SU-DHL-6 (cell line): ENCODE measurements at regions not wholly inside any gene's neighbourhood (a gene's known extent, or its start where the extent isn't known, plus 50 kb on each side); places are given as distances from the start of the nearest gene placed in this dataset.
A peak's percentile ranks its signal among the peaks of the same experiment; 100 is the strongest.

ENCODE experiments used
- H2AFZ ChIP-seq: fragments of 200-600 bp; sonication (generic); 2 replicates; pipeline ENCODE4 v1.6.1; 2014; ENCODE audit warnings: low read depth, mild to moderate bottlenecking, moderate library complexity, mixed read lengths, antibody characterized with exemption, low read length; ENCODE audit not compliant: severe bottlenecking
- H3F3A ChIP-seq: fragments of 200-600 bp; shearing (Covaris generic); 2 replicates; pipeline ENCODE4 v1.6.0; 2016; ENCODE audit warnings: antibody characterized with exemption, mild to moderate bottlenecking; ENCODE audit not compliant: insufficient read depth
- H3K27ac ChIP-seq: fragments of 200-600 bp; sonication (generic); 2 replicates; pipeline ENCODE4 v1.5.1; 2016; ENCODE audit warnings: low read depth, mild to moderate bottlenecking, low read length, moderate library complexity, mixed read lengths
- H3K27me3 ChIP-seq: fragments of 200-600 bp; sonication (generic), shearing (Covaris generic); 2 replicates; pipeline ENCODE4 v1.6.0; 2014; ENCODE audit warnings: mild to moderate bottlenecking, low read length
- H3K36me3 ChIP-seq: fragments of 200-600 bp; sonication (generic); 2 replicates; pipeline ENCODE4 v1.6.1; 2014; ENCODE audit warnings: mild to moderate bottlenecking, low read length, mixed read lengths
- H3K4me2 ChIP-seq: fragments of 300-600, 200-600 bp; shearing (Covaris generic), sonication (generic); 2 replicates; pipeline ENCODE4 v1.6.0; 2014; ENCODE audit warnings: low read length, low read depth, mild to moderate bottlenecking; ENCODE audit not compliant: poor library complexity, severe bottlenecking
- H3K4me3 ChIP-seq: fragments of 200-600 bp; sonication (generic); 2 replicates; pipeline ENCODE4 v1.5.1; 2014; ENCODE audit warnings: antibody characterized with exemption, low read length, mild to moderate bottlenecking, mixed read lengths; ENCODE audit not compliant: insufficient read depth, poor library complexity, severe bottlenecking
- H3K79me2 ChIP-seq: fragments of 200-600 bp; sonication (generic); 2 replicates; pipeline ENCODE4 v1.6.1; 2014; ENCODE audit warnings: mild to moderate bottlenecking, low read length, moderate library complexity; ENCODE audit not compliant: insufficient read depth
- H3K9ac ChIP-seq: fragments of 200-600 bp; sonication (generic); 2 replicates; pipeline ENCODE4 v1.7.0; 2014; ENCODE audit warnings: mild to moderate bottlenecking, low read length
- H3K9me2 ChIP-seq: fragments of 200-600 bp; sonication (generic); replicated peaks from 2 replicates; pipeline ENCODE4 v1.6.1; 2014; ENCODE audit warnings: low read length; ENCODE audit not compliant: insufficient read depth
- H3K9me3 ChIP-seq: fragments of 200-600 bp; sonication (generic); 2 replicates; pipeline ENCODE4 v1.6.1; 2014; ENCODE audit warnings: low read length, mixed read lengths; ENCODE audit not compliant: insufficient read depth
- H4K20me1 ChIP-seq: fragments of 200-600 bp; sonication (generic); 2 replicates; pipeline ENCODE4 v1.6.1; 2014; ENCODE audit warnings: low read depth, mild to moderate bottlenecking, antibody characterized with exemption, low read length, moderate library complexity, mixed read lengths
- EZH2phosphoT487 ChIP-seq: fragments of 200-600 bp; sonication (generic), shearing (Covaris generic); conservative IDR thresholded peaks from 2 replicates; pipeline ENCODE4 v1.6.1; 2018; ENCODE audit warnings: mild to moderate bottlenecking, antibody characterized with exemption, low read length, moderate library complexity, mixed read lengths
- TF ChIP-seq, protein P1 (sequence below): fragments of 200-600 bp; sonication (generic); IDR thresholded peaks from one replicate; pipeline ENCODE4 v1.5.1; 2017; ENCODE audit warnings: antibody characterized with exemption, mild to moderate bottlenecking, low read length, moderate library complexity; ENCODE audit not compliant: insufficient read depth, poor library complexity, severe bottlenecking

DNA sequence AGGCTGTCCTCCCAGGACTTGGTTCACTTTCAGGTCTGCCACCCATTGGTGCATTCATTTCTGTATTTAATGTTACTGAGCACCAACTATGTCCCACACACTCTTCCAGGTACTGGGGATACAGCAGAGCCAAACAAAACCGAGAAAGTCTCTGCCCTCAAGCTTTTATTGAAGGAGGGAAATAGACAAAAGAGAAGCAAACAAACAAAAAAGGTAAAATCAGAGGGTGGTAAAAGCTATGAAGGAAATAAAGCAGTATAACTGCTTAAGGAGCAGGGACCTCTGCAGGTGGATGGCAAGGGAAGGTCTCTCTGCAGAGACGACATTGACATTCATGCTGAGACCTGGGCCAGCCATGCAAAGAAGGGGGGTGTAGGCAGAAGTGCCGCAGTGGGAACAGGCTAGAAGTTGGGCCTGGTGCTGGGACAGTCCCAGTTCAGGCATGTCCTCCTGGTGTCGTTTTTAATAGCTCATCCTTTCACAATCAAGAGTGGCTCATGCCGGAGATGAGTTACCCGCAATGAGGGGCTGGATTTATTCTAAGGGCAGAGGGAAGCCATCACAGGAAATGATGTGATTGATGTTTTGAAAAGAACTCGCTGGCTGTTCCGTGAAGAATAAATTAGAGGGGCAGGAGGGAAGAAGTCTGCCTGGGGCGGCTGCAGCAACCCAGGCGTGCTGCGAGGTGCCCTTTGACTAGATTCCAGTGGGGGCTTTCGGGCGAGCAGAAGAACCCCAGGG is 72.8 kb downstream of the IRF2BPL start:
- Histone ChIP-seq H3K9me3 (no peaks in the 10 kb centered on the region), H3K9ac (peak overlapping the region; percentile 33), H3K36me3 (no peaks in the 10 kb centered on the region), H3K9me2 (no peaks in the 10 kb centered on the region), H3K27me3 (no peaks in the 10 kb centered on the region), H3F3A (no peaks in the 10 kb centered on the region; the same call in 1 of the 2 replicates), H2AFZ (peak overlapping the region; percentile 12), H3K4me3 (no peak overlapping the region), H3K4me2 (peak overlapping the region; percentile 48), H3K27ac (no peak overlapping the region), H4K20me1 (no peaks in the 10 kb centered on the region), H3K79me2 (no peaks in the 10 kb centered on the region)
- no peak for TF ChIP-seq EZH2phosphoT487
- TF ChIP-seq, protein P1, sequence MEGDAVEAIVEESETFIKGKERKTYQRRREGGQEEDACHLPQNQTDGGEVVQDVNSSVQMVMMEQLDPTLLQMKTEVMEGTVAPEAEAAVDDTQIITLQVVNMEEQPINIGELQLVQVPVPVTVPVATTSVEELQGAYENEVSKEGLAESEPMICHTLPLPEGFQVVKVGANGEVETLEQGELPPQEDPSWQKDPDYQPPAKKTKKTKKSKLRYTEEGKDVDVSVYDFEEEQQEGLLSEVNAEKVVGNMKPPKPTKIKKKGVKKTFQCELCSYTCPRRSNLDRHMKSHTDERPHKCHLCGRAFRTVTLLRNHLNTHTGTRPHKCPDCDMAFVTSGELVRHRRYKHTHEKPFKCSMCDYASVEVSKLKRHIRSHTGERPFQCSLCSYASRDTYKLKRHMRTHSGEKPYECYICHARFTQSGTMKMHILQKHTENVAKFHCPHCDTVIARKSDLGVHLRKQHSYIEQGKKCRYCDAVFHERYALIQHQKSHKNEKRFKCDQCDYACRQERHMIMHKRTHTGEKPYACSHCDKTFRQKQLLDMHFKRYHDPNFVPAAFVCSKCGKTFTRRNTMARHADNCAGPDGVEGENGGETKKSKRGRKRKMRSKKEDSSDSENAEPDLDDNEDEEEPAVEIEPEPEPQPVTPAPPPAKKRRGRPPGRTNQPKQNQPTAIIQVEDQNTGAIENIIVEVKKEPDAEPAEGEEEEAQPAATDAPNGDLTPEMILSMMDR = no peak

DNA sequence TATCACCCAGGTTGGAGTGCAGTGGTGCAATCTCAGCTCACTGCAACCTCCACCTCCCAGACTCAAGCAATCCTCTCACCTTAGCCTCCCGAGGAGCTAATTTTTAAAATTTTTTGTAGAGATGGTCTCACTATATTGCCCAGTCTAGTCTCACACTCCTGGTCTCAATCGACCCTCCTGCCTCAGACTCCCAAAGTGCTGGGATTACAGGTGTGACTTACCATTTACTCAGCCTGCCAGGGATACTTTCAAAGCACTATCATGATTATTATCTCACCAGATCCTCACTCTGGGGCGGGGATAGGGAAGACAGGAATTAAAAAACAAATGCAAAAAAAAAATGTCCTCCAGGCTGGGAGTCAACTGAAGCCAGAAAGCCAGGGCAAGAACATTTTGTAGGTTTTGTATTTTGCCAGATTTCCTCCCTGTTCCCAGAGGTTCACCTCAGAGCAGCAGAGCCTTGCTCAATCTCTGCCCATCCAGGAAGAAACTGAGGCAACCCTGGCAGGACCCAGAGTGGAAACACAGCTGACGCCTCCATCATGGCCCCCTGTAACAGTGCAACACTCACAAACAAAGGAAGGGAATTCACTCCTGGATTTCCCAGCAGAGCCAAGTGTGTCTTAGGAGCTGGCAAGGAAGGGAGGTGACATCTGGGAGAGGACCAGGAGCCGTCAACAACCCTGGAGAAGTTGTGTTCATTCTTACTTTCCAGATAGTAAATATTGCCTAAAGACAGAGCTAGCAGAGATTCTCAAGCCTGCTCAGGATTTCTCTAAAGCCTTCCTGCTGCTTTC is 73.9 kb downstream of the IRF2BPL start:
- Histone ChIP-seq H3K27ac (no peak overlapping the region), H3K79me2 (no peaks in the 10 kb centered on the region), H2AFZ (no peak overlapping the region), H3K9ac (no peak overlapping the region), H3K27me3 (no peaks in the 10 kb centered on the region), H4K20me1 (no peaks in the 10 kb centered on the region), H3K4me2 (no peak overlapping the region), H3K9me2 (no peaks in the 10 kb centered on the region), H3K36me3 (no peaks in the 10 kb centered on the region), H3F3A (no peaks in the 10 kb centered on the region; the same call in 1 of the 2 replicates), H3K9me3 (no peaks in the 10 kb centered on the region), H3K4me3 (no peak overlapping the region)
- no peak for TF ChIP-seq EZH2phosphoT487
- TF ChIP-seq, protein P1 = no peak

DNA sequence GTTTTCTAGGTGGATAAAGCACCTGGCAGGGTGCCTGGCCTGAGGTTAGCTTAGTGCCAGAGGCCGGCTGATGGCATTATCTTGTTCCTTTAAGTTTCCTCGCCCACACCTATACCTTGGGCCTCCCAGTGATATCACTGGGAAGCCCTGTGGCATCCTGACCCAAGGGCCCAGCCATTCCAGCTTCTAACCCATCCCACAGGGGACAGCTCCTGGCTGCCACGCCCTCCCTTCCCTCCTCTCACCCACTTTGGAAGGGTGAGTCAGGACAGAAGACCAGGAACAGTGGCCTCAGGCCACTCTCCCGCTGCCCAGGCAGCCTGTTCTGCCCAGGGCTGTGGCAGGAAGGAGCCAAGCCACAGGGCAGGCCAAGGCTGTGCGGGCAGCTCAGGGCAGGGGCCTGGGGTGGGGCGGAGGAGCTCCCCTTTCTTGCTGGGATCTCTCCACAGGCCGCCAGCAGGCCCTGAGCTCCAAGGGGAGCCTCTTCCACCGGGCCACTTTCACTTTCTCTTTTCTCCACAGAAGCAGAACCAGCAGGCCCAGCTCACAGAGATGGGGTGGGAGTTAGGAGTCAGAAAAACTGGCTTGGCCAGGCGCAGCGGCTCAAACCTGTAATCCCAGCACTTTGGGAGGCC is 75.1 kb downstream of the IRF2BPL start:
- no peaks in the 10 kb centered on the region; the same call in 1 of the 2 replicates for H3F3A ChIP-seq
- H3K27ac ChIP-seq = no peak overlapping the region
- H3K9me2 ChIP-seq = no peaks in the 10 kb centered on the region
- no peaks in the 10 kb centered on the region for H3K27me3 ChIP-seq
- H3K36me3 ChIP-seq = no peaks in the 10 kb centered on the region
- no peaks in the 10 kb centered on the region for H3K9me3 ChIP-seq
- no peaks in the 10 kb centered on the region for H3K79me2 ChIP-seq
- no peak overlapping the region for H3K4me2 ChIP-seq
- no peaks in the 10 kb centered on the region for H4K20me1 ChIP-seq
- TF ChIP-seq, protein P1 = no peak
- no peak for TF ChIP-seq EZH2phosphoT487
- H2AFZ ChIP-seq = no peak overlapping the region
- H3K4me3 ChIP-seq = no peak overlapping the region
- H3K9ac ChIP-seq = no peak overlapping the region
